ENCODE measurements at regions not wholly inside any gene's neighbourhood (a gene's known extent, or its start where the extent isn't known, plus 50 kb on each side); places are given as distances from the start of the nearest gene placed in this dataset.

GRCh38 chr3:101091489-101091888, 98.3 kb upstream of the ABI3BP start:
- no peak for TF ChIP-seq MXI1 (IDR thresholded peaks at IDR 0.05; ENCODE audit: low read depth, low read length)
- TF ChIP-seq CTCF (IDR thresholded peaks at IDR 0.05 in 2 of 3, conservative IDR thresholded peaks at IDR 0.05 in 1 of 3; ENCODE audit: control insufficient read depth in 2 of 3, extremely low read depth in 1 of 3, insufficient read depth in 1 of 3, low read depth in 3 of 3, low read length in 3 of 3) = no peak
- TF ChIP-seq ETV6 (conservative IDR thresholded peaks at IDR 0.05 in 1 of 2, IDR thresholded peaks at IDR 0.05 in 1 of 2; ENCODE audit: borderline replicate concordance in 1 of 2, low read depth in 1 of 2) = no peak
- TF ChIP-seq GABPA (IDR thresholded peaks at IDR 0.05; ENCODE audit: low read depth) = no peak
- no peak for TF ChIP-seq SMC3 (IDR thresholded peaks at IDR 0.05; ENCODE audit: borderline replicate concordance, low read length)
- no peak for TF ChIP-seq FOS (IDR thresholded peaks at IDR 0.05; ENCODE audit: borderline replicate concordance, extremely low read depth, insufficient read length)
- no peak for TF ChIP-seq DPF2 (IDR thresholded peaks at IDR 0.05)

Data from GM12878 (cell line).